HUDEP-2 (cell line): ENCODE measurements at regions not wholly inside any gene's neighbourhood (a gene's known extent, or its start where the extent isn't known, plus 50 kb on each side); places are given as distances from the start of the nearest gene placed in this dataset.
"Not testable (repeated sequence)": the region's sequence is repeated elsewhere in the genome, so short reads cannot be mapped to it uniquely, and the experiment has no call there.

ENCODE experiments used
- DNase-seq, 76 experiments: peaks; one replicate each; lab custom pipeline; 2025; ENCODE audit not compliant: unreplicated experiment in 76 of 76; lab: John Stamatoyannopoulos, UW

DNA sequence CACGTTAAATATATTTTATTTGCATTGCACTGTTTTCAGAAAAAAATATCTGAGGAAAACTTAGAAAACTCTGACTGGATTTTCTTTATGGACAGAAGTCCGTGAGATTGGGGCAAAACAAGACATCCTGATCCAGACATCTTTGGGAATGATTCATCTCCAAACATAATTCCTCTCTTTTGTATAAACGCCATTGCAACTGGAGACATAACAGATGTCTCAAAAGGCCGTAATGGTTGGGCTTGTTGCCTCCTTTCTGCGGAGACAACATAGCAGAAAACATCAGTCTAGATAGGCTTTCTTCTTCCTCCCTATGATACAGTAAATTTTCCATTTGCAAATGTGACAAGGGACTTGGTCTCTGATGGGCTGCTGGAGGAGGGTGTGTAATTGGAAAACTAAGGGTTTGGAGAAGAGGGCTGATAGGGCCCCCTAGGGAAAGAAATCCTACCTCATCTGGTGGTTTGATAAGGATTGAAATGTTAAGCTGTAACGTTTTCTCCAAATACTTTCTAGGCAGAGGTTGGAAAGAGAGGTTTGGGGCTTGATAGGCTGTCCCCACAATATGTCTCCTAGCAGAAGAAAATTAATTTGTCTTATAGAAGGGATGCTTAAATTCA, 631.5 kb upstream of the ST8SIA4 start:
- DNase-seq, result no peak

DNA sequence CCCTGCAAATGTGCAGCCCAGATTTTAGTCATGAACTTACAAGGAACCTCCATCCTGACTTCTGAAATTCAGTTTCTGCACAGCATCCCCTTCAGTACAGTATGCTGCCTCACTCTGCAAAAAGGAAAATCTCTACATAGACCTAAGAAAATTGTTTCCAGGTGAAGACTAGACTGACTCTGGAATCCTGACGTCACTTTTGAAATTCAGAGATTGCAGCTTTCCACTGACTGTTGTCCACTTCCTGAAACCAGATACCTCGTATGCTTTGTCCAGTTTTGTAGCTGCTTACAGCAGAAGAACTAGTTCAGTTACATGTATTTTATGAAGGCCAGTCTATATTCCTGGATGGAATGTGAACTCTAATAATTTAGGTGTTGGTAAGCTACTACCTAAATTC, 629.3 kb upstream of the ST8SIA4 start:
- DNase-seq, result no peak

DNA sequence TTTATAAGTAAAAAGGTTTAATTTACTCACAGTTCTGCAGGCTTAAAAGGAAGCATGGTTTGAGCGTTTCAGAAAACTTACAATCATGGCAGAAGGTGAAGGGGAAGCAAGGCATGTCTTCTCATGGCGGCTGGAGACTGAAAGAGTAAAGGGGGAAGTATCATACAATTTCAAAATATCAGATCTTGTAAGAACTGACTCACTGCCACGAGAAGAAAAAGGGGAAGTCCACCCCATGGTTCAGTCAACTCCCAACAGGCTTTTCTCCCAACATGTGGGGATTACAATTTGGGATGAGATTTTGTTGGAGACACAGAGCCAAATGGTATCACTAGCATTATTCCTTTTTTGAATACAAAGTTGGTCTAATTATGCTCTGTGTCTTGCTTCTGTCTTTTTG, 627.9 kb upstream of the ST8SIA4 start:
- no peak for DNase-seq

DNA sequence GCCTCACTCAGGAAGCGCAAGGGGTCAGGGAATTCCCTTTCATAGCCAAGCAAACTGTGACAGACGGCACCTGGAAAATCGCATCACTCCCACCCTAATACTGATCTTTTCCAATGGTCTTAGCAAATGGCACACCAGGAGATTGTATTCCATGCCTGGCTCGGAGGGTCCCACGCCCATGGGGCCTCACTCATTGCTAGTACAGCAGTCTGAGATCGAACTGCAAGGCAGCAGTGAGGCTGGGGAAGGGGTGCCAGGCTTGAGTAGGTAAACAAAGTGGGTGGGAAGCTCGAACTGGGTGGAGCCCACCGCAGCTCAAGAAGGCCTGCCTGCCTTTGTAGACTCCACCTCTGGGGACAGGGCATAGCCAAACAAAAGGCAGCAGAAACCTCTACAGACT, 626.0 kb upstream of the ST8SIA4 start:
- not testable (repeated sequence) for DNase-seq

DNA sequence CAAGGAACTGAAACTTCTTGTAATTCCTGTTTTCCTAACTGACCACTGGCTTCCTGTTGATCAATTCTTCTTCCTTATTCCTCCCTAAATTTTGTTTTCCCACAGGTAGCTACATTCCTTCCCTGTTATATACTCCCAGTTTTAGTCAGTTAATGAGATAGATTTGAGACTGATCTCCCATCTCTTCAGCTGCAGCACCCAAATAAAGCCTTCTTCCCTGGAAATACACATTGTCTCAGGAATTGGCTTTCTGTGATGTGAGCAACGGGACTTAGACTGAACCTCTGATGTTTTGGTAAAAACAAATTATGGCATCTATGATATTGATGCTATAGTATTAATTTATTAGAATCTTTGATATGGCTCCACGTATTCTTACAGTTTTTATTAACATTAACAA, 617.3 kb upstream of the ST8SIA4 start:
- no peak for DNase-seq

DNA sequence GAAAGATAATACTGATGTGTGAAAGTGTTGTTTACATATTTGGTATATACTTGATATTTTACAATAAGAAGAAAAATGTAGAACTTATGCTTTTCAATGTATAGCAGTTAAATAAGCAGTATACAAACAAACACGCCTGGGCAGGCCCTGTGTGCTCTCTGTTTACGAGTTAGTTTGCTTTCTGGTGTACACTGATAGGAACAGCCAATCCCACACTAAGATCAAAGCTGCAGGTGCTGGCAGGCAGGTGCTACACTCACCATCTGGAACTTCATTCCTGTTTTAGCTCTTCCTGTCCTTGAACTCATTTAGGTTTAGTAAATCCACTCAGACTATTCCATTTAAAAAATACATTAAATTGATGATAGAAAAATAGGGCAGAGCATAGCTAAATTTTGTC, 614.7 kb upstream of the ST8SIA4 start:
- DNase-seq, result no peak

DNA sequence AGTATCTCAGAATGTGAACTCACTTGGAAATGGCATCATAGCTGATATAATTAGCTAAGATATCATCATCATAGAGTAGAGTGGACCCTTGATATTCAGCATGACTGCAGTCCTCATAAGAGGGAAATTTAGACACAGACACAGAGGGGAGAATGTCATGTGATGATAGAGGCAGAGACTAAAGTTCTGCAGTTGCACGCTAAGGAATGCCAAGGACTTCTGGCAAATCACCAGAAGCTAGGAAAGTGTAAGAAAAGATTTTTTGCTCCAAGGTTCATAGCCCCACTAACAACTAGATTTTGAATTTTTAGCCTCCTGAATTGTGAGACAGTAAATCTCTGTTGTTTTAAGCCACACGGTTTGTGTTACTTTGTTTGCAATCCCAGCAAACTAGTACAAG, 612.6 kb upstream of the ST8SIA4 start:
- DNase-seq, result no peak

DNA sequence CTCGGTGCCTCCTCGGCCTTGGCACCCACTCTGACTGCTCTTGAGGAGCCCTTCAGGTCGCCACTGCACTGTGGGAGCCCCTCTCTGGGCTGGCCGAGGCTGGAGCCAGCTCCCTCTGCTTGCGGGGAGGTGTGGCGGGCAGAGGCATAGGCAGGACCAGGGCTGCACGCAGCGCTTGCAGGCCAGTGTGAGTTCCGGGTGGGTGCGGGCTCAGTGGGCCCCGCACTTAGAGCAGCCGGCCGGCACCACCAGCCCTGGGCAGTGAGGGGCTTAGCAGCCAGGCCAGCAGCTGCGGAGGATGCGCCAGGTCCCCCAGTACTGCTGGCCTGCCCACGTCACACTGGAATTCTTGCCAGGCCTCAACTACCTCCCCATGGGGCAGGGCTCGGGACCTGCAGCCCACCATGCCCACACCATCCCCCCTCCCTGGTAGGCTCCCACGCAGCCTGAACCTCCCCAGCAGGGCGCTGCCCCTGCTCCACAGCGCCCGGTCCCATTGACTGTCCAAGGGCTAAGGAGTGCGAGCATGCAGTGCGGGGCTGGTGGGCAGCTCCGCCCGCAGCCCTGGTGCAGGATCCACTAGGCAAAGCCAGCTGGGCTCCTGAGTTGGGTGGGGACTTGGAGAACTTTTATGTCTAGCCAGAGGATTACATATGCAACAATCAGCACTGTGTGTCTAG, 602.9 kb upstream of the ST8SIA4 start:
- no peak for DNase-seq

DNA sequence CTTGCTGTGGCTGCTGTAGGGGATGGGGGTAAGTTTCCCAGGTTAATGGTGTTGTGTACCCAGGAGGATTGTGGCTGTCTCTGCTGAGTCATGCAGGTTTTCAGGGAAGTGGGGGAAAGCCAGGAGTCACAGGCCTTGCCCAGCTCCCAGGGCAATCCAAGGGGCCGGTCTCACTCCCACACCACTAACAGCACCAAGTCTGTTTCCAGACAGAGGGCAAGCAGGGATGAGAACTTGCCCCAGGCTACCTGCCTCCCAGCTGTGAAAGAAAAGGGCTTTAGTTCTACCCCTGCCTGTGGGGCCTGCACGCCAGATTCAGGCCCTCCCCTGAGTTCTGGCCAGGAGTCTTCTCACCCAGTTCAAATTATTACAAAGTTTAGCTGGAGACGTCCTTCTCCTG, 579.8 kb upstream of the ST8SIA4 start:
- no peak for DNase-seq

DNA sequence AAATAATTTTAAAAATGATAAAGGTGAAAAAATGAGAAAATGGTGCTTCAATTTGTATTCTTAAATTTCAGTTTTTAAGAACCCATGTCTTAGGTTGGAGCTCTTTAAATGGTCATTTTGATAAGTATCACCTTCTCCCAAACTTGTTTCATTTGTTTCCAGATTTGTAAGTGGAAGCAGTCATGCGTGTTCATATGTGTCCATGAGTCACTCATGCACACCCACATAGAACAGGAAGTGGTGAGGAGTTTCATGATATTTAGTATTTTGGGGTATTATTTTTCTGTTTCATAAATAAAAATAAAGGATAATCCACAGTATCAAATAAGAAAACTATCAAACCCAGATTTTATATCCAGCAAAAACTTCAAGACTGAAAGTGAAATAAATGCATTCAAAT, 570.4 kb upstream of the ST8SIA4 start:
- no peak for DNase-seq

DNA sequence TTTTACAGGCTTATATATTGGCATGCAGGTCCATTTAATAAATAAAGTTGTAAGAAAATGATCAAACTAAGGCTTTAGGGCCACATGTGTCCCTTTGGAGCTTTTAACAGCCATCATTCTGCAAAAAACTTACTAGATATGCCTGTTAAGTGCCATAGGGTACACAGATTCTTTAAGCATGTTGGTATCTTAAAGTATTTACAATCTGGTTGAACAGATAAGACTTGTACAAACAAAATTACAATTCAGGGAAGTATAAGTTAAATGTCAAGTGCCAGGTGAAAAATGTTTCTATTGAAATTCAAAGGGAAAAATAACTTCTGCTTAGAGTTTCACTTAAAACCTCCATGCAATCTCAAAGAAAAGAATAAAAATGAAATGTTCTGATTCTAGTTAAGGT, 558.4 kb upstream of the ST8SIA4 start:
- no peak for DNase-seq

DNA sequence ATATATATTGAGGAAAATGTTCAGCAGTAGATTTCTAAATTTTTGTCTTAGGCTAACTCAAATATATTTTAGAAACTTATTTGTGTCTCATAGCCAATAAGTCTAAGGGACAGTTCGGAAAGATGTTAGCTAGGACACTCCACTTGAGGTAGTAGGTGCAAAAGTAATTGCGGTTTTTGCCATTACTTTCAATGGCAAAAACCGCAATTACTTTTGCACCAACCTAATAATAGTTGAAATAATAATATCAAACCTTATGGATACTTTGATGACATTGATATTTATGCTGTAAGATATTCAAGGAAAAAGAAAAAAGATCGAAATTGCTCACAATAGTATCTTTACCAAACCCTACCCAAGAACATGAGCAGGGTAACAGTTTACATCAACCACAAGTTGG, 555.5 kb upstream of the ST8SIA4 start:
- DNase-seq, result no peak

DNA sequence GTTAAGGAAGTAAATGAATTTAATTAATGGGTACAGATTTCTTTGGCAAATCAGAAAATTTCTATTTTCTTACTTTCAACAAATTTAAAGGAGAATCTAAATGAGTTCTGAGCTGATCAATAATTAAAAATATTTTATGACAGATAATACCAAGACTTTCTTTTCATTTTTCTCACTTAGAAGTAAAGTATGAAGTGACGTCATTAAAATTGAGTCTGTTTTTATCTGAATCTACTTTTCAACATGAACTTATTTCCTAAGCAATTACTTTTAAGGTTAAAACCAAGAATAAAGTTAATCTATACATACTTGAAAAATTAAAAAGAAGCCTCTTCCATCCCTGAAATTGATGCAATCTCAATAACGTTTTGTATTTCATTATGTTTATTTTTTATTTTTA, 552.8 kb upstream of the ST8SIA4 start:
- DNase-seq, result no peak

DNA sequence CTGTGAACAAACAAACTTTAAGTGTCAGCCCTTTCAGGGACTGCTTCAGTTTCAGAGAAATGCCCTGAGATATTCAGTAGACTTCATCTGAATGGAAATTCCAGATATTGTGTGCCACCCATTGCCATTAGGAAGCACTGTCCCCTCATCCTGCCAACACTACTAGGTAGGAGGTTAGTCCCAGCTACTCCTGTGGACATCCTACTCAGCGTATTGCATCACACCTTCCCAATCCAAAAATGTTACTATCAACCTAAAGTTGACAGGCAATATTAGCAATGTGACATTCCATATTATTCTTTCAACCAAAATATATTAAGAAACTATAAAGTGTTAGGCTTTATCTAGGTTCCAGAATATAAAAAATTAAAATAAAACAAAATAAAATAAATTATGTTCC, 552.0 kb upstream of the ST8SIA4 start:
- no peak for DNase-seq

DNA sequence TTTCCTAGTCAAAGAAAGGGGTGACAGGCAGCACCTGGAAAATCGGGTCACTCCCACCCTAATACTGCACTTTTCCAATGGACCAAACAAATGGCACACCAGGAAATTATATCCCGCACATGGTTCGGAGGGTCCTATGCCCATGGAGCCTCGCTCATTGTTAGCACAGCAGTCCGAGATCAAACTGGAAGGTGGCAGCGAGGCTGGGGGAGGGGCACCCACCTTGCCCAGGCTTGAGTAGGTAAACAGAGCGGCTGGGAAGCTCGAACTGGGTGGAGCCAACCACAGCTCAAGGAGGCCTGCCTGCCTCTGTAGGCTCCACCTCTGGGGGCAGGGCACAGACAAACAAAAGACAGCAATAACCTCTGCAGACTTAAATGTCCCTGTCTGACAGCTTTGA, 539.2 kb upstream of the ST8SIA4 start:
- DNase-seq, result not testable (repeated sequence)

DNA sequence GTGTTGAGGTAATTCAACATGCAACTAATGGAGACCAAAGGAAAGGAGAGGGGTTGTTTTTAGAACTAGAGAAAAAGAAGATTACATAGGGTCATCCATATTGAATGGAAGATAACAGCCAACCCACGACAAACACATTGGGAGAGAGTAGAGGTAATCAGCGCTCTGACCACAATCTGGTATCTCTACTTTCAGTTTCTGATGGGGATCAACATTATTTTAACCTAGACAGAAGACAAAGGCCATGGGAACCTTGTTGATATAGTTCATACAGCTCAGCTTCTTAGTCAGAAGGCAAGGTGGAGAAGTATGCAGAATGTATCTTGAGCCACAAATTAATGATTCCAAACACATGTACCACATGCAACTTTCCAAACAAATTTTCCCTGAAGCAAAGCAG, 537.1 kb upstream of the ST8SIA4 start:
- no peak for DNase-seq

DNA sequence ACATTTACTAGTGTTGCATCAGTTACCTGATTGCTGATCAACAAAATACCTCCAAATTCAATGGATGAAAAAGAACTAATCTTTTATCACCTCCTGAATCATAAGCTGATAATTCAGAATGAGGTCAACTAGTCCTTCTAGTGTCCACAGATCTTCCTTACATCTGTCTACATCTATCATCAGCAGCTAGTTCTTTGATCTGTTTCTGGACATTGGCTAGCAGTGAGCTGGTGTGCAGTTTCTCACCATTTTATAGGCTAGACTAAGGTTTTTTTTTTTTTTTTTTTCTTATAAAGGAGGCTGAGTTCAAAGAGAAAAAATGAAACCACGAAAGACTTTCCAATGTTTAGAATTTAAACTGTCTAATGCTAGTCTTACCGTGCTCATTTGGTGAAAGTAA, 534.3 kb upstream of the ST8SIA4 start:
- no peak for DNase-seq

DNA sequence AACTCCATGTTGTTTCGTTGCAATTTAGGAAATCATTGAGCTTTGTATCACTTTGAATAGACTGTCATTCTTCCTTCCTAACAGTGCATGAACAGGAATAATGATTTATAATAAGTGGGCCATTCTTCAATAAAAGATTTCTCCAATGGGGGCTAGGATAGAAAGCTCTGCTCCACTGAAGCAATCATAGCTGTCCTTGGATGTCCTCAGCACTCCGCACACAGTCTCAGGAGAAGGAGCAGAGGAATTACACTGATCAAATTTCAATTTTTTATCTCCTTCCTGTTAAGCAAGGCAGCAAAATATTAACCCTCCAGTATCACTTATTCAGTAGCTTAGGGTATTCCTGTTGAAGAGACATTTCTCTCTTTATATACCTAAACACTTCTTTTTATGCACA, 532.7 kb upstream of the ST8SIA4 start:
- DNase-seq, result no peak

DNA sequence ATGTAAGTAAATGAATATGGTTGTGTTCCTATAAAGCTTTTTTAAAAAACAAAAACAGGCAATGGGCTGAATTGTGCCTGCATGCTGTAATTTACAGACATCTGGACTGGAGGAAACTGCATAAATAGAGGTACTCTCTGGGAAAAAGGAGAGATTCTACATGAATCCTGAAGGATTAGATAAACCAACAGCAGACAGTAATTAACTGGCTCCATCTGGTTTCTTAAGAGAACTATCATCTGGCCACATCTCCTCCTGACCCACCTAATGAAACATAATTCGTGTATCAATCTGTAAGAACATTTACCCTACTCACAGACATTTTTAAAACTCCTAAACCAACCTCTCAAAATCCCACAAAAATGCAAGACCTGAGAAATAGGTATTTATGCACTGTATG, 528.1 kb upstream of the ST8SIA4 start:
- DNase-seq, result no peak

DNA sequence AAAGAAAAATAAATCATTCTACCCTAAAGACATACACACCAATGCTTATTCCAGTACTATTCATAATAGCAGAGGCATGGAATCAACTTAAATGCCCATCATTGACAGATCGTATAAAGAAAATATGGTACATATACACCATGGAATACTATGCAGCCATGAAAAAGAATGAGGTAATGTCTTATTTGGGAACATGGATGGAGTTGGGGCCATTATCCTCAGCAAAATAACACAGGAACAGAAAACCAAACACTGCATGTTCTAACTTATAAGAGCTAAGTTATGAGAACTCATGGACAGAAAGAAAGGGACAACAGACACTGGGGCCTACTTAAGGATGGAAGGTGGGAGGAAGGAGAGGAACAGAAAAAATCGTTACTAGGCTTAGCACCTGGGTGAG, 527.5 kb upstream of the ST8SIA4 start:
- DNase-seq, result no peak

DNA sequence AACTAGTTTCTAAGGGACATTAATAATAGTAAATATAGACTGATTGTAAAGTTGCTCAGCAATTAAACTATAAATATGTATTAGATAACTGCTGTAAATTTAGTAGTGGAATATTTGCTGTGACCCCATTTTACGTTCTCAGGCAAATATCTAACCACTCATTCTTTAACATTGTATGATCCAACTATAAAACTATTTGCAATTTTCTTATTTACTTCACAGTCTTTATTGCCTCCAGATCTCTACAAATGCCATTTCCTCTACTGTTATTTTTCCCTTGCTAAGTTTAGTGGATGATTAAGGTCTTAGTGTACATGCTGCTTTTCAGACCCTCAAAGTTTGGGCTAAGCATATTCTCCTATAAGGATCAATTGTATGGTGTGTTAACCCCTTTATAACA, 526.2 kb upstream of the ST8SIA4 start:
- no peak for DNase-seq

DNA sequence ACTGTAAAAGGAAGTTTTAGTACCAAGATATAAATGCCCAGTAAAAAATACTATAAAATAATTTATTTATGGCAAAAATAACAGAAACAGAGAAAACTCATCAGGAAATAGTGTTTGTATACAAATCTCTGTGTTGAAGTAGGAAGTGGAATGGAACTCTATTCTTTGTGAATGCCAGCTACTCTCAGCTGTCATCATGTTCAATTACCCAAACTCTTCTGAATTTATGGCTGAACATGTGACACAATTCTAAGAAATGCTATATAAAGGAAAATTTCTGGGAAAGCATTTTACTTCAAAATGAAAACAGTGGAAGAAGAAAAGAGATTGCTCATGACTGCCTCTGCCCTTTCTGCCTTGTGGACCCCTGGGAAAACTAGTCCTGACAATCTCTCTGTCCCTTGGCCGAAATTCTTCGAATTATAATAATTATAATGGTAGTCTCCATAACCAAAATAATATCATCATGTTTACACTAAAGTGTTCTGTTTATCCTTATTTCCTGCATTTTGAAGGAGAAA, 522.3 kb upstream of the ST8SIA4 start:
- DNase-seq, result no peak
